Umbilical cord (tissue), 1 donor: ENCODE measurements at regions not wholly inside any gene's neighbourhood (a gene's known extent, or its start where the extent isn't known, plus 50 kb on each side); places are given as distances from the start of the nearest gene placed in this dataset.
"Not testable (repeated sequence)": the region's sequence is repeated elsewhere in the genome, so short reads cannot be mapped to it uniquely, and the experiment has no call there.

Experiments used
- DNase-seq: peaks from one replicate; pipeline ENCODE4 v3.0.0-alpha.2; 2015; ENCODE audit warnings: low spot score

DNA sequence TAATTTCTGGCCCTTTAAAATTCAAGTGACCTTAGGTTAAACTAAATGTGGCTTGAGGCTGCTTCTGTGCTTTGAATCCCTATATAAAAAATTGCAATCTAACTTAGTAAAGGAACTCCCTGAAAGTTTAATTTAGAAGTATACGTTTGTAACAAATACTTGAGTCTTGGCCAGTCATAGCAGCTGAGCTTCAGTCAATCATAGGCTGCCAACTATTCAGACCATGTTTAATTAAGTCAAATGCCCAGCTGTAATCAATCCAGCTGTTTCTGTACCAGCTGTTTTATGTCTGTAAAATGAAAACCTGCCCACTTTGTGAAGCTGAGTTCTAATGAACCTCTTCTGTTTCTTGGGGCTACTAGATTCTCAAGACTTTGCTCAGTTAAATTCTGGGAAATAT, 760.1 kb downstream of the MAT2B start:
- no peak for DNase-seq

DNA sequence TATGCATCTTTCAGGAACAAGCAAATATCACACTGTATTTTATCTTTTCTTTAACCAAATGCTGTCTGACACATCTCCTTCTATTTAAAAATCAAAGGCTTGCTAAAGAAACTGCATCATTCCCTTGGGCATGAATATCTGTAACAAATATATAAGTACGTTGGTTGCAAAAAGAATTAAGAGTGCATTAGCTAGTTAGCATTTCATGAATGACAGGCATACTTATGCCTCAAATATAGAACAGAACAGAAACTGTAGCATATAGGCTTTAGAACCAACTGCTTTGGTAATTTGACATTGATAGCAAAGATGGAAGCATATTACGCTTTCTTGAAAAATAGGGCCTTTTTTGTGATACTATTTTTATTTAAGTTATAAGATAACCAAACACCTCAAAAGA, 761.2 kb downstream of the MAT2B start:
- no peak for DNase-seq

DNA sequence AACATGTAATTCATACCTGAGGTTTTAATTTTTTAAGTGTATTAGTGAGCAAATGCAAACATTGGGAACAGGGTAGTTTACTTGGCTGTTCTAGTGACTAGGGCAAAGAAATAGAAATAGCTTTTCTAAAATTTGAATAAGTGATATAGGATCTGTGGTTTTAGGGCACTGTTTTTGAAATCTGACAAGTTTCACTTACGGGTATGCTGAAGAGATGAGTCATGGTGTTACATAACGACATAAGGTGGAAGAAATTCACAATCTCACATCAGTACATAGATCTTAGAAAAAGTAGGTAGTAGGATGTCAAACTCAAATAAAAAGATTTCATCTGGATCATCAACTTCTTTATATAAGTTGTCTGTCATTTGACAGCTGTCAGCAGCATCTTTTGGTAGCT, 772.3 kb downstream of the MAT2B start:
- no peak for DNase-seq

DNA sequence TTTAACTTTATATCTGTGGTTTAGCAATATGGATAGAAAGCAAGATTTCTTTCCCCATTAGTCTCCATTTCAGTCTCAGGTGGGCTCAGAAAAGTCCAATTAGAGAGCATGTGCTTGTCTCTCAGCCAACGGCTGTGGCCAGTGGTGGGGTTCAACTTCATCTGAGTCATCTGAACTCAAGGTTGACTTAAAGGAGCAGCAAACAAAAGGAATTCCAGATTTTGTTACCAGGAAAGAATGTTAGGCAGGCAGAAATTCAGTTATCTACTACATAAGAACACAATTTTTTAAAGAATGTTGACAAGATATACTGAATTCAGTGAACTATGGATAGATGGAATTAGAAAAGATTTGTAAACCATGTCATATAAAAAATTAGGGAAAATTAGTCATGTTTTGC, 784.1 kb downstream of the MAT2B start:
- no peak for DNase-seq

DNA sequence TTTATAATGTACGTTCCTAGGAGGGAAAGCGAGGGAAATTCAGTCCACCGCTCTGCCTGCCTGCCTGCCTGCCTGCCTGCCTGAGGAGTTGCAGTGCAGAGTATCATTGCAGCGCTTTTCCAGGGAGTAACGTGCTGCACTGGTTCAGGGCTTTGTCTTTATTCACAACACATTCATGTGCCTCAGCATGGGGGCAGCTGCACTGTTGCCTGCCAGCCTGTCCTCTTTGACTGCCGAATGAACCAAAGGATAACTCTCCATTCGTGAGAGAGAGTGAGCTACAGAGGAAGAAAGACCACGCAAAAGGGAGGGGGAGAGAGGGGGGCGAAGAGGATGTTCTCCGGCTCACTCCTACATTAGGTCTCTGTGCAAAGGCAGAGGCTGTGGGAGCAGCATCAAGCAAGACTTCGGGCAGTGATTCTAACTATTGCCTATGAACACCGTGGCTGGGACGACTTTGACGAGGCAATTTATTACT, 791.2 kb downstream of the MAT2B start:
- DNase-seq = peak; percentile 67

DNA sequence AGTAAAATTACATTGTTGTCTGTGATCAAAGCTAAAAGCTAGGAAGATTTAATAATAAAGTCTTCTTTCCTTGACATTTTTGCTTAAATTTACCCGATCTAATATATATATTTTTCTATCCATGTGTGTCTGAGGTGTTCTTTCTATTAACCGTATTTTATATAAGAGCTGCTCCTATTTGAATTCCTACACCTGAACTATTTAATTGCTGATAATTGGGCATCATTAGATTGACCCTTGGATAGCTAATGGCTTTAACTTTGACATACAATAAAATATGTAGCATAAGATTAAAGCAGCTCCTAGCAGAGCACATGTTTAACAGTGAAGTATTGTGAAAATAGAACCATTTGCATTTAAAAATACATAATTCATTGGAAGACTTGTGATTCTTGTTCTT, 792.7 kb downstream of the MAT2B start:
- no peak for DNase-seq

DNA sequence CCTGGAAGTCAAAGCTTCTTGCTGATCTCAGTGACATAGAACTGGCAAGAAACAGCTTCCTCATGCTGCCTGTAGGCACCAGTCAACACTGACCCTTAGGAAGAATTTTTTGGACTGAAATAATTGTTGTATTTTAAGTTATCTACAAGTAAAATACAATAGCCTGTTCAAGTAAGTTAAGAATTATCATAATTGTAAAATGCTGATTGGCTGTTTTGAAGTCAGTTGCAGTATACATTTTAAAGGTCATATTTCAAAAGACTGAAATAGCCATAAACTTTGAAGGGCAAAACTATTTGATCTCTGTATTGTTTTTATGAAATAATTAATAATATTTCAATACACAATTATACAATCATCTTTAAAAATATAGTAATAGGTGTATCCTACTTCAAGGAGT, 794.9 kb downstream of the MAT2B start:
- no peak for DNase-seq

DNA sequence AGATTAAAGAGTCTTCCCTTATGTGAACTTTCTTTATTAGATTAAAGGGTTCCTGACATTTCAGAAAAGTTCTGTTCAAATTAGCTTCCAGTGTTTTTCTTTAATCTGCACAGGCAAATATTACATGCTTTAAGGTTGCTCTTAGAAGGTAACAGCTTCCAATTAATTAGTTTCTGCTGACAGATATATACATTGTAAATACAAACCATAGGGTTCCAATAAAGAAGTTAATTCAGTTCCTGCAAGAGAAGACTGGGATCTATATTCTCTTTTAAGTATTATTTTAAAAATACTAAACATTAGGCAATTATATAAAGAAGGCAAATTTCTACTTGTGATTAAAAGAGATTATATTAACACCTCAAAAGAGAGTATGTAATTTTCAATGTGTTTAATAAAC, 795.7 kb downstream of the MAT2B start:
- DNase-seq = no peak

DNA sequence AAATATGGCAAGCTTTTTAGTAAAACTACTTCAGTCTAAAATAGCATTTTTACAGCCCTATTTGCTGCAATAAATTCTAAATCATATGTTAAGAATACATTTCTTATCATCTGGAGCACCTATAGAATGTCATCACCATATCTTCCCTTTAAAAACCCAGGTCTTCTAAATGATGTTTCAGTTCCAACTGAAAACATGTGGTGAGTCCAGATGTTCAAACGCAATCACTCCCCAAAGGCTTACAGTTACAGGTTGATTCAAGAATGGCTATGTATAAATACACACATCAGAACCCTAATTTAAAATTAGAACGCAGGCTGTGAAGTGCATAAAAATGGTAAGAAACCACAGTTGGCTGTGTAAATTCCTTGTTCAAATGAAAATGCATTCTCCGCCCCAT, 796.3 kb downstream of the MAT2B start:
- DNase-seq = no peak

DNA sequence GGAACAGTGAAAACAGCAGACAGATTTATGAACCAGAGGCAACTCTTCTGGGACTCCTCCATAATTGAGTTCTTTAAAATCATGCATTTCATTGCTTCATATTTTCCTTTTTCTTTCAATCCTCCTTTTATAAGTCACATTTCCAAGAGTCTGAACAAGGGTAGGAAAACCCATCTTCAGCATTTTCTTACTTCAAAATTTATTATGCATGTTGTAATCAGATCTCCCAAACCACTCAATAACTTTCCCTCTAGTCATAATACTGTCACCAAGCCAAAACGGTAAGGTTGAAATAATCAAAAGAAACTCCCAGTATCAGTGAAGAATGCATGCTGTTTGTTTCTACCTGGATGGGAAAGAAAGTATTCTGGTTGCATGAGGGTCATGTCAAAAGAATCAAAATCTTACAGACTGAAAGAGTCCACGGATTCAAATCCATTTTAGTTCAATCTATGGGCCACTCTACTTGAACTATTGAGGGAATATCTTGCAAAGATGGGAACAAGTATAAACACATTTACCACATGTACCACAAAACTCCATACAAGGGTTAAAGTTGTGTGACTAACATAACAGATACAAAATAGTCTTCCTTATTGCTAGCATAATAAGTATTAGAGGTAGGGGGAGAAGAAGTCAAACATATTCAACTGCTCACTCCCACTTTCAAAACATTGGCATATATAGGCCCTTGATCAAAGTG, 797.3 kb downstream of the MAT2B start:
- DNase-seq = peak; percentile 24

DNA sequence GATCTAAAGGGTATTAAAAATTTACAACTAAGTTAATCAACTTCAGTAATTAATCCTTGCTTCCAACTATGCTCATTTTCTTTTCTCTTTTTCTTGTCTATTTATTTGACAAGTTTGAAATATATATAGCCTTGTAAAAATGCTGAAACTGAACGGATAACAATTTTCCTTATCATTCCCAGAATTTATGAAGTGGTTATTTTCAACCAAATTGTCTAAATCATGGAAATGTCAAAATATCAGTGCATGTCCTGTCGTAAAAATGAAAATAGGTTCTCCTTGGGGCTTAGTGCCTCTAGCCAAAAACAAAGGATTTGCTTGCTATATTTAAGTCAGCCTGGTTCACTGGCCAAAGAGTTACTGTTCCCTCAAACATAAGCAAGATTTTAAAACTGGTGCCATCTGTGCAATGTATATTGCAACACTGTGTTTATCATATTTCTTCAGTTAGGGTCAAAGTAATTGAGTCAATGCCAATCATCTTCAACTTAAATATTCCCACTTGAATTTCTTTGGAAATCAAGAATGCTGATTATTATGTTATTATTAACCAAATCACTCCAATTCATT, 798.3 kb downstream of the MAT2B start:
- DNase-seq = peak; percentile 26

DNA sequence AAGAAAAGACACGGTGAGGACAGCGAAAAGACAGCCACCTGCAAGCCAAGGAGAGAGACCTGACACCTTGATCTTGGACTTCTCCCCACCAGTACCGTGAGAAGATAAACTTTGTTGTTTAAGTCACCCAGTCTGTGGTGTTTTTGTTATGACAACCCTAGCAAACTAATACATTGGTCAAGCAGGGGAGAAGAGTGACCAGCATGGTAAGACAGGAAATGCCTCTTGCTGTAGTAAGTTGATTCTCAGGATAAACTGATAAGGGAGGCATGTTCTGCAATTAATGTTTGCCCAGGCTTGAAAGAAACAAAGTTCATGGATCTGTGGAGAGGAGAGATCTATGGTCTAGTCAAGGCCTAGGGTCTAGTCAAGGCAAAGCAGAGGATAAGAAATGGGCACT, 801.2 kb downstream of the MAT2B start:
- no peak for DNase-seq

DNA sequence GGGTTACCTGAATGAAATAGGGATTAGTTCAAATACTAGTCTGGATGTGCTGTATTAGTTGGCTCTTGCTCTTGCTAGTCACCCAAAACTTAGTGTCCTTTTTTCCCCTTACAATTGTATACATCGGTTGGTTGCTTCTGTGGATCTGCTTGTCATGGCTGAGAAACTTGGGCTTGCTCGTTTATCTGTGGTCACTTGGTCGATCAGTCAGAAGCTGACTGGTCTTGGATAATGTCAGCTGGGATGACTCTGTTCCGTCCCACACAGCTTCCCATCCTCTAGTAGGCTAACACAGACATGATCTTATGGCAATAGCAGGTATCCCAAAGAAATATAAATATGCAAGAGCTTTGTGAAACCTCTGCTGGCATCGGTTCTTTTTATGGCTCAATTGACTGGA, 807.4 kb downstream of the MAT2B start:
- no peak for DNase-seq

DNA sequence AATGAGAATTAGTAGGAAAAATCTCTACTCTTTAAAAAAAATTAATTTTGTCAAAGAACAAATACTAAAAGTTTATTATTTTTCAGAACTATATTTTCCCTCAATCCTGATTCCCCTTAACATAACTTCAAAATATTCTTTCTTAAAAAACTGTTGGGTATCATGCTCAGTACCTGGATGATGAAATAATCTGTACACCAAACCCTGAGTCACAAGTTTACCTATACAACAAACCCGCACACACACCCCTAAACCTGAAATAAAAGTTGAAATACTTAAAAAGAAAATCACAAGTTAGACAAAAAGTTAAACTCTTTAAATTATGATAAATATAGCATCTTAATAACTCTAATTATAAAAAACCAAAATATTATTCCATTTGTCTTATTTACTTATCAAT, 812.3 kb downstream of the MAT2B start:
- no peak for DNase-seq

DNA sequence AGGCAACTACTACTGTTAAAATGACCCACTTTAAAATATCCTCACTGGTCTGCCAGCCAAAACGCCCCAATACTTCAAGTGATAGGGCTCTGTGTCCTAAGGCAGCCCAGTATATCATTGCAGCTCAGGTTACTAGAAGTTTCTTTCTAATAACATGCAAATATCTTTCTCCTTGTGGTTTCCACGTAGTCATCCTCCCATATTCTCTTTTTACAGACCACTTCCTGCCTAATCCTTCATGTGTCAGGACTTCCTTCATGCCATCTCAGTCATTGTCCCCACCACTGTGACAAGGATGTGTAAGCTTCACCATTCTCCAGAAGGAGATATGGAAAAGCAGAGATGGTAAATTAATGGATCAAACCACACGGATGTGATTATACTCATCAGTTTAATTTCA, 813.7 kb downstream of the MAT2B start:
- DNase-seq = no peak

DNA sequence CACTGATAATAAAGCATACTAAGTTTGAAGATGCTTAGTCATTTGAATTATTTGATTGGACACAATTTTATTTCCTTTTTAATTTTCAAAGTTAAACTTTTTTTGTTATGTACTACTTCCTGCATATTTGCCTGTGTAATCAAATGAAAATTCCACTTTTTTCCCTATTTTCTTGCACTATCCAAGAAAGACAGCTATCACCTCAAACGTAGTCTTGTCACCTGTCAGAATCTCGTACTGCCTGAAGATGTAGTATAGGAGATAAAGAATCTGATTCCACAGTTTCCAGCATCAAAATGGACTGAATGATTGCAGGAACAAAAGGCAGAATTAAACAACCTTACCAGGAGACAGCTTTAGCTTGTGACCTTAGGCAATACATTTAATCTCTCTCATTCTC, 818.8 kb downstream of the MAT2B start:
- DNase-seq = no peak

DNA sequence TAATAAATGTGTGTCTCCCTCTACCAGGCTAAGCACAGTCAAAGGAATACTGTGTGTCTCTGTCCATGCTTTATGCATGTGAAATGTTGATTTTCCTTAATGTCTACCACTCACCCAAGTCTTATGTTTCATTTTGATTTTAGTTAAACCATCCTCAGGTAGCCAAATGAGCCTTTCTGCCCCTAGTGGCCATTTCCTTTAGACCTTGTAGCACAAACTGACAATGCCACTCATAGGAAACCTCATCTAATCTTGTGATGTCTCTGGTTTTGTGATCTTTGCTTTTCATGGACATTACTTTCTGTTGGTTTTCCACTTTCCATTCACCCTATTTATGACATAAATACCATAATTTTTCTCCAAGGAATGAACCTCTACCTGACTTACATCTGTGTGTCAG, 820.8 kb downstream of the MAT2B start:
- DNase-seq = no peak

DNA sequence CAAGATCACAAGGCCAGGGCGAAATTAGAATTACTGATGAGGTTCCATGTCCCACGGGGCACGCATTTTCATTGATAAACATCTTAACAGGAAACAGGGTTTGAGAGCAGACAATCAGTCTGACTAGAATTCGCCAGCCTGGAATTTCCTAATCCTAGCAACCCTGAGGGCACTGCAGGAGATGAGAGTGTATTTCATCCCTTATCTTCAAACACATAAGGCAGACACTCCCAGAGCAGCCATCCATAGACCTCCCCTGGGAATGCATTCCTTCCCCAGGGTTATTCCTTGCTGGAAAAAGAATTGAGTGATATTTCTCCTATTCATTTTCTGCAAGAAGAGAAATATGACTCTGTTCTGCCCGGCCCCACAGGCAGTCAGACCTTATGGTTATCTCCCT, 821.7 kb downstream of the MAT2B start:
- DNase-seq = not testable (repeated sequence)

DNA sequence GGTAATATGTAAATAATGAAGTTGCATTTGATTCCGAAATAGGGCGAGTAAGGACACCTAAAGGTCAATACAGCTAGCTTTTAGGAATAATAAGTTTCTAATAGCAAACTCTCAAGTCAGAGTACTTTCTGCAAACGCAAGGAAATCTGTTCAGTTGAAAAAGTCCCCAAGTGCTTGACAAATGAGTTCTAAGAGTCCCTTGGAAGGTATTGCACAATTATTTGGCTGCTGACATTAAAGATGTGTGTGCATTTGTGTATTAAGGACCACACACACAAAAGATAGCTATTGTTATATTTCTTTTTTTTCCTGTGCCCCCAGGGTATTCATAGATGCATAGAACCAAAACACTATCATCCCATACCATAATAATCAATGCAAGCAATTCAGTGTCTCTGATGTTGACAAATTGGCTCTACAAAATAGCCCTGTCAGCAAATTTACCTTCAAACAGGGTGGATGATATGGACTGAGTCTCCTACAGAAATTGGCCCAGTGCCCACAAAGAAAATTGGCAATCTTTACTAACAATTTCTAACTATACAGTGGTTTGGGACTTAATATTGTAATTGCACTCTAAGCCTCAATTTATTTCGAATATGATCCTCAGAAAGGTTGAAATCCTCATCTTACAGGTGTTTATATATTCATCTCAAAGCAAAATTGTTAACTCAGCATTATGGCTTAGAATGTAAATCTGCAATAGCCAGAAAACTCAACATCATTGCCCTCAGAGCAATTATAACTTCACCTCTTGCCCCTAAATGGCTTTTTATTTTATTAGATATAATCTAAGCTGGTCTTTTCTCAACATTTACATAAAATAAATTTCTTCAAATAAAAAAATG, 827.2 kb downstream of the MAT2B start:
- DNase-seq = no peak

DNA sequence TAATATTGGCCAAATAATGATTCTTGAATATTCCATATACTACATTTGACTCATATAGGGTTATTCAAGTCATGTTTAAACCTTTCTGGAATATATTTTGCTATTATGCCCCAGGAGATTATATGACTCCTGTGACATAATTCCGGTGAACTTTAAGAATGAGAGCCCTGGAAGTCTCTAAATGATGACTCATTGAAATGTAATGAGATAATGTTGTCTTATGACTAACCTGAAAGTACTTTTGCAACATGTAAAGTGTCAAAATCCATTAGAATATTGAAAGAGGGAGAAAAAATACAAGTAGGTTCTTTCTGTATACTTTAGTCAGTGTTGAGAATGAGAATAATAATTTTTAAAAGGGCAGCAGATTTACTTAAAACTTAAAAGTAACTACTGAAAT, 830.4 kb downstream of the MAT2B start:
- DNase-seq = peak; percentile 52

DNA sequence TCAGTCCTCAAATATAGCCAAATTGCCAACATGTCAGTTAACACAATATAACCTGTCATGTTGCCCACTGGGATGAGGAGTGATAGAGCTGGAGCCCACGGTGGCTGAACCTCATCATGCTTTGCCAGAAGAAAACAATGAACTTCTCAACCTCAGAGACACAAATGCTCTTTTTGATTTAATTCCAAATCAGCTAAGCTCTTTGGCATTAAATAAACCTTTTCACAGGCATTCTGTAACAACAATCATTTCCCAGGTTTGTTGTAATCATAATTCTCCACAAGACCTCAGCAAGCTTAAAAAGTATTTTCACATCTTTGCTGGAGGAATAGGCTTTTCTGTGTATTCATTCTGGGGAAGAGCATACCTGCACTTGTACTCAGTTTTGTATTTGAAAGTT, 830.9 kb downstream of the MAT2B start:
- no peak for DNase-seq

DNA sequence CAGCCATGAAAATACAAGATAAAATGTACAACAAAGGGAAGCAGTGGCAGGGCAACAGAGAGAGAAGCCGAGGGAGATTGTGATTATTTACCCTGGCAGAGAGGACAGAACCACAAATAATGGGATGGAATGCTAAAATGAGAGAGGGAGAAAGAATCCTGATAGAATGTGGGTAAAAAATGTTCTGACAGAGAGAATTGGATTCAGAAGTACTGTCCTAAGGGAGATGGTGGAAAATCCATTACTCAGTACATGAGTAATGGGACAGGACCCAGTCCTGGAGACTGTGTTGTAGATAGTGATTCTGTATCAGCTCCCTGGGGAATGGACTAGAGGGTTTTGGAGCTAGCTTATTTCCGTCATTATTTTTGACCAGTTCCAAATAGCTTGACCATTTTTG, 831.5 kb downstream of the MAT2B start:
- no peak for DNase-seq

DNA sequence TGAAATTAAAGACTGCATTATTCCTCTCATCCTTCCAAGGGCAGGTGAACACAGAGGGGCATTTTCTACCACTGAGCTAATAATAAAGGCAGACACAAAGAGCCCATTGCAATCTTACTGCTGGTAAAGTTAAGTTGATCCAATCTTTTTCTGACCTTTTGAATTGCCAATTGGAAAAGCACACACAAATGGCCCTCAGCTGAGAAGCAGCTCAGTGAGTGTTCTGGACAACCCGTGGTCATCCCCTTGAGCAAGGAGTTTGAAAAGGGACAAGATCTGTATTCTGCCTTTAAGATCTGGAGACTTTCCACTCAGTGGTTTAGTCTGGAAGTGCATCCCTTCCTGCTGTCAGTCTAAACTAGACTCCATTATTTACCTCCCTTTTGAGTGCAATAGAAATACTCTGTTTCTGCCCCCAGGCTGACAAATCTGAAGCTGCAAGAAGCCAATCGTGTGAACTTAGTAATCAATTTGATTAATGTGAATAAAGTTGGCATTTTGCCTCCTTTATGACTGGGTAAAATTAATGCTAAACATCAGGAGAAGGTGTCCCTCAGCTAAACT, 835.7 kb downstream of the MAT2B start:
- DNase-seq = no peak
